ENCODE measurements at regions not wholly inside any gene's neighbourhood (a gene's known extent, or its start where the extent isn't known, plus 50 kb on each side); places are given as distances from the start of the nearest gene placed in this dataset.

GRCh38 chr5:3888310-3888709 is 292.7 kb downstream of the IRX1 start:
- no peak for DNase-seq (ENCODE audit: low spot score)

- no peak for DNase-seq (ENCODE audit: low spot score)
These were observed 293.9 kb downstream of the IRX1 start for GRCh38 chr5:3889412-3890142.

- no peak for DNase-seq (ENCODE audit: low spot score)
These were observed 295.5 kb downstream of the IRX1 start for GRCh38 chr5:3891113-3891512.

- no peak for DNase-seq (ENCODE audit: low spot score)
These were observed 297.9 kb downstream of the IRX1 start for GRCh38 chr5:3893527-3893926.

- DNase-seq (ENCODE audit: low spot score) = no peak
These were observed 298.3 kb downstream of the IRX1 start for GRCh38 chr5:3893975-3894374.

GRCh38 chr5:3896098-3896497 is 300.5 kb downstream of the IRX1 start:
- DNase-seq (ENCODE audit: low spot score) = no peak

- no peak for DNase-seq (ENCODE audit: low spot score)
These were observed 303.5 kb downstream of the IRX1 start for GRCh38 chr5:3899093-3899492.

- no peak for DNase-seq (ENCODE audit: low spot score)
These were observed 309.0 kb downstream of the IRX1 start for GRCh38 chr5:3904584-3904983.

GRCh38 chr5:3905031-3905430 is 309.4 kb downstream of the IRX1 start:
- no peak for DNase-seq (ENCODE audit: low spot score)

- DNase-seq (ENCODE audit: low spot score) = no peak
These were observed 309.9 kb downstream of the IRX1 start for GRCh38 chr5:3905521-3905920.

GRCh38 chr5:3911111-3911510 is 315.5 kb downstream of the IRX1 start:
- DNase-seq (ENCODE audit: low spot score) = no peak

- no peak for DNase-seq (ENCODE audit: low spot score)
These were observed 316.1 kb downstream of the IRX1 start for GRCh38 chr5:3911773-3912172.

GRCh38 chr5:3912790-3913189 is 317.2 kb downstream of the IRX1 start:
- DNase-seq (ENCODE audit: low spot score) = no peak

- DNase-seq (ENCODE audit: low spot score) = no peak
These were observed 317.6 kb downstream of the IRX1 start for GRCh38 chr5:3913279-3913678.

GRCh38 chr5:3925022-3925421 is 329.4 kb downstream of the IRX1 start:
- DNase-seq (ENCODE audit: low spot score) = no peak

GRCh38 chr5:3925935-3926334 is 330.3 kb downstream of the IRX1 start:
- no peak for DNase-seq (ENCODE audit: low spot score)

GRCh38 chr5:3929799-3930198 is 334.2 kb downstream of the IRX1 start:
- no peak for DNase-seq (ENCODE audit: low spot score)

- no peak for DNase-seq (ENCODE audit: low spot score)
These were observed 336.3 kb downstream of the IRX1 start for GRCh38 chr5:3931976-3932375.

- no peak for DNase-seq (ENCODE audit: low spot score)
These were observed 337.9 kb downstream of the IRX1 start for GRCh38 chr5:3933536-3933935.

GRCh38 chr5:3933966-3934365 is 338.3 kb downstream of the IRX1 start:
- no peak for DNase-seq (ENCODE audit: low spot score)

GRCh38 chr5:3943859-3944258 is 348.2 kb downstream of the IRX1 start:
- no peak for DNase-seq (ENCODE audit: low spot score)

- no peak for DNase-seq (ENCODE audit: low spot score)
These were observed 349.3 kb downstream of the IRX1 start for GRCh38 chr5:3944930-3945329.

GRCh38 chr5:3948838-3949237 is 353.2 kb downstream of the IRX1 start:
- DNase-seq (ENCODE audit: low spot score) = no peak

- DNase-seq (ENCODE audit: low spot score) = no peak
These were observed 358.6 kb downstream of the IRX1 start for GRCh38 chr5:3954199-3954598.

GRCh38 chr5:3954633-3955032 is 359.0 kb downstream of the IRX1 start:
- DNase-seq (ENCODE audit: low spot score) = no peak

Data from kidney tubule cell (primary cell).